Fibroblast of skin of abdomen (primary cell): ENCODE measurements at regions not wholly inside any gene's neighbourhood (a gene's known extent, or its start where the extent isn't known, plus 50 kb on each side); places are given as distances from the start of the nearest gene placed in this dataset.
"Not testable (repeated sequence)": the region's sequence is repeated elsewhere in the genome, so short reads cannot be mapped to it uniquely, and the experiment has no call there.

Source experiments
- DNase-seq: peaks from one replicate; pipeline ENCODE4 v3.0.0-alpha.2; 2013

DNA sequence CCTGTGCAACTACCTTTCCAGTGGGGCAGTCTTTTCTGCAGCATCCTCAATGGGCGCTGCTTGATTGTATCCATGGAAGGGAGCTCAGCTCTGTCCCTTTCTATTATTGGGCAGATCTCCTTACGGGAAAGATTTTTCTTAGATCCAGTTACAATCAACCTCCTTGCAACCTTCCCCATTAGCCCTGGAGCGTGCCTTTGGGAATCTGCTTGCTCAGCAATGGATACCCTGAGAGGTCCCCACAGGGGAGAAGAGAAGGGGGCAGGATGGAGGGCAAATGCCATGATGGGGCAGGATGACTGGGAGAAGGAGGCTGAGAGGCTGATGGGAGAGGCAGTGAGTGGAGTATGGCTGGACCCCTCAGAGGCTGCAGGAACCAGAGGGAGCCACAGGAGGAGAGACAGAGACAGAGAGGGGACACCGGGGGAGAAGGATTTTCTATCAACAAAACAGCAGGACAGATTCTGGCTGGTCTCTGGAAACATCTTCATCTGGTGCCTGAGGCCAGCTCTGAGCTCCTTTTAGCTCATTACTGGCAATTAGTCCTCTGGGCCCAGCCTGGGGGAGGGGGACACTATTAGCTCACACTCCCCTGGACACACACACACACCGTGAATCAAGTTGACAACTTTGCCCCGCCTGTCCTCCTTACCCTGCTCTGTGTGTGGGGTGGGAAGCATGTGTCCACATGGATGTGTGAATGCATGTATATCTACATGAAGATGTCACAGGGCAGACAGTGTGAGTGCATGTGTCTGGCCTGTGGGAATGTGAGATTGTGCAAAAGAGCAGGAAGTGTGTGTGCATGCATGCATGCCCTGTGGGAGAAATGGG is 80.8 kb upstream of the PAX2 start:
- no peak for DNase-seq

DNA sequence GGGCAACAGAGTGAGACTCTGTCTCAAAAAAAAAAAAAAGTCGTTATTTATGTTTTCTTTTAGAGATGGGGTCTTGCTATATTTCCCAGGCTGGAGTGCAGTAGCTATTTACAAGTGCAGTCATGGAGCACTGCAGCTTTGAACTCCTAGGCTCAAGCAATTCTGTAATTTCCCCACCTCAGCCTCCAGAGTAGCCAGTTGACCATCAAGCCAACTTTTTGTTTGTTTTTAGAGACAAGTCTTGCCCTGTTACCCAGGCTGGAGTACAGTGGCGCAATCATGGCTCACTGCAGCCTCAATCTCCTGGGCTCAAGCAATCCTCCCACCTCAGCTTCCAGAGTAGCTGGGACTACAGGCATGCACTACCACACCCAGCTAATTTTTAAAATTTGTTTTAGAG is 78.7 kb upstream of the PAX2 start:
- not testable (repeated sequence) for DNase-seq

- DNase-seq = no peak
Measured at GRCh38 chr10:100669616-100670015, 75.8 kb upstream of the PAX2 start.

- DNase-seq = no peak
Measured at GRCh38 chr10:100670368-100670767, 75.0 kb upstream of the PAX2 start.

- DNase-seq = no peak
Measured at GRCh38 chr10:100670828-100671479, 74.4 kb upstream of the PAX2 start.

DNA sequence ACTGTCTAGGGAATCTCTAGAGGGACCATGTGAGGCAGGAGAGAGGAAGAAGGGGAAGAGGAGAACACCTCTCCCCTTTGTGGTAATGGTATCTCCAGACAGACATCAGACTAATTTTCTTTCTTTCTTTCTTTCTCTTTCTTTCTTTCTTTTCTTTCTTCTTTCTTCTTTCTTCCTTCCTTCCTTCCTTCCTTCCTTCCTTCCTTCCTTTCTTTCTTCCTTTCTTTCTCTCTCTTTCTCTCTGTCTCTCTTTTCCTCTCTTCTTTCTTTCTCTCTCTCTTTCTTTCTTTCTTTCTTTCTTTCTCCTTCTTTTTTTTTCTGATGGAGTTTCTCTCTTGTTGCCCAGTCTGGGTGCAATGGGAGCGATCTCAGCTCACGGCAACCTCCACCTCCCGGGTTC is 73.2 kb upstream of the PAX2 start:
- no peak for DNase-seq

DNA sequence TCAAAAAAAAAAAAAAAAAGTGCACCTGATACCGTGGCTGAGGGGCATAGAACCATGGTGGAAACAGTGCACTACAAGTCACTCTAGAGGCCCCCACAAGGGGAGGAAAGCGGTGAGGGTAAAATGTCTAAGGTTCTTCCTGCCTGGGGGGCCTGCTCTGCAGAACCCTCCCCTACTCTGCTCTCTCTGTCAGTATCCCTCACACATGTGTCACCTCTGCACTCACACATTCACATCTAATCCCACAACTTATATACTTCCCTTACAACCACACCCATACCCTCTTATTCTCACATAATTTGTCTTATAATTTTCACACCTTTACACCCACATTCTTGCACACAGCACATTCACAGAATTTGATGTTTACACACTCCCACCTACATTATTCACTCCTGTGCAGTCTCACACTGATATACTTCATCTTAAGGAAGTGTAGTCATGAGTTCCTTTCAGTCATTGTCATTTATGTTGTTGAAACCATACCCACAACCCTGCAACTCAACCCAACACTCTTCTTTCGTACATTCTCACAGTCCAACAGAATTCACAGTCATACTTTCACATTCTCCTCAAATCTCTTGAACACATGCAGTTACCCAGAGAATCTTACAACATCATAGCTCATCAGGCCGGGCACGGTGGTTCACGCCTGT is 68.0 kb upstream of the PAX2 start:
- DNase-seq = no peak

DNA sequence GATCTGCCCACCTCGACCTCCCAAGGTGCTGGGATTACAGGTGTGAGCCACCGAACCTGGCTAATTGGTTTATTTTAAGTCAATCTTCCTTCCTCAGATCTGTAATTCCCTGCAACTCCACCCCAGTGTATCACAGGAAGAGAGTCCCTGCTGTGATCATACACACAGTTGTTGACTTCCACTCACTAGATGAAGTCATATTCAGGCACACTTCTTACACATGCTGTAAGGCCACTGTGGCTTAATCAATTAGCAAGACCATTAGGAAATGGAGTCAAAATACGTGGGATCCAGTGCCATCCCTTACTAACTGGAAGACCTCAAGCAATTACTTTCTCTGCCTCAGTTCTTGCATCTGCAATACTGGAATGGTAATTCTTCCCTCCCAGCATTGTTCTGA is 66.1 kb upstream of the PAX2 start:
- no peak for DNase-seq

GRCh38 chr10:100683004-100683403 is 62.4 kb upstream of the PAX2 start:
- no peak for DNase-seq

- DNase-seq = no peak
Measured at GRCh38 chr10:100683545-100684300, 61.7 kb upstream of the PAX2 start.

DNA sequence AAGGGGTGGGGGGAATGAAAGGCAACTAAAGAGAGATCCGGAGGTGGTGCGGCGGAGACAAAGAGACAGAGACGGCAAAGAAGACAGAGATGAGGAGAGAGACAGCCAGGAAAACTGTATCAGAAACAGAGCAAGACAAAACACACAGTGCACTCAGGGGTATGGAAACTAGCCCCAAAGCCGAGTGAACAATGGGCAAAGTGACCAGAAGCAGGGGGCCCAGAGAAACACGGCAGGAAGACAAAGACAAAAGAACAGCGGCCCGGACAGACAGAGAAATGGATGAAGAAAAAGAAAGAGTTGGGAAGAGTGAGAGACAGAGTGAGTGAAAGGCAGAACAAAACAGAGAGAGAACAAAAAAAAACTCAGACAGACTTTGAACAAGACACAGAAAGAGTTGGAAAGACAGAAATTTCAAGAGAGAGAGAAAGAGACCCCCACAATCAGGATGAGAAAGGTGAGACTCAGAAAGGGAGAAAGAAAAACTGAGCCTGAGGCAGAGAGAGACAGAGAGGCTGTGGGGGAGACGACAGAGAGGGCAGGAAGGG is 60.6 kb upstream of the PAX2 start:
- no peak for DNase-seq

DNA sequence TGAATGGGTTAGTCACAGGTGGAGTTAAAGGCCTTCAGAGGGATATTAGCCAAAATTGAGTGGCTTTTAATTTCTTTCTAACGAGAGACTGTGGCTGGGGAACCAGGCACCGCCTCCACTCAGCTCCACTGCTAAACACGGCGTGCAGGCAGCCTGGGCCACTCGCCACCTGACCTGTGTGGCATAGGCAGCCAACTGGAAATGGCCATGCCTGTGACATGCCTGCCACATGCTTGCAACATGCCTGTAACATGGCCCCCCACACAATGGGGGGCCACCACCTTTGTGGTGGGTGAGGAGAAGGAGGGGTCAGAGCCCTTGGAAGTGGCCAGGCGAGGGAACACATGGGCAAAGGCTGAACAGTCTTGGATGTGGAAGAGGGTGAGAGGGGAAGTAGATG is 60.1 kb upstream of the PAX2 start:
- DNase-seq = no peak

- DNase-seq = no peak
Measured at GRCh38 chr10:100687143-100688003, 58.0 kb upstream of the PAX2 start.

GRCh38 chr10:100688201-100688600 is 57.2 kb upstream of the PAX2 start:
- no peak for DNase-seq

- DNase-seq = no peak
Measured at GRCh38 chr10:100693821-100694220, 51.6 kb upstream of the PAX2 start.
